Prostate gland (tissue), 2 donors: ENCODE measurements at regions not wholly inside any gene's neighbourhood (a gene's known extent, or its start where the extent isn't known, plus 50 kb on each side); places are given as distances from the start of the nearest gene placed in this dataset.

Experiments used
- POLR2A ChIP-seq: fragments of 450-650 bp; IDR thresholded peaks from one replicate; pipeline ENCODE4 v1.6.1; 2016; ENCODE audit warnings: antibody characterized with exemption, mild to moderate bottlenecking
- POLR2AphosphoS5 ChIP-seq: sonication (generic); formaldehyde crosslinking; IDR thresholded peaks from one replicate; pipeline ENCODE4 v1.6.1; 2017; ENCODE audit warnings: antibody characterized with exemption
- TF ChIP-seq, protein P1 (sequence below), 4 experiments: fragments of 200-600 bp in 2 of 4; fragments of 450-650 bp in 2 of 4; sonication (generic) in 2 of 4; IDR thresholded peaks; 1 replicate in 3 of 4; 2 replicates in 1 of 4; pipeline ENCODE4 v1.5.1; 2016 to 2019; ENCODE audit warnings: antibody characterized with exemption in 4 of 4, mild to moderate bottlenecking in 2 of 4, moderate library complexity in 2 of 4

DNA sequence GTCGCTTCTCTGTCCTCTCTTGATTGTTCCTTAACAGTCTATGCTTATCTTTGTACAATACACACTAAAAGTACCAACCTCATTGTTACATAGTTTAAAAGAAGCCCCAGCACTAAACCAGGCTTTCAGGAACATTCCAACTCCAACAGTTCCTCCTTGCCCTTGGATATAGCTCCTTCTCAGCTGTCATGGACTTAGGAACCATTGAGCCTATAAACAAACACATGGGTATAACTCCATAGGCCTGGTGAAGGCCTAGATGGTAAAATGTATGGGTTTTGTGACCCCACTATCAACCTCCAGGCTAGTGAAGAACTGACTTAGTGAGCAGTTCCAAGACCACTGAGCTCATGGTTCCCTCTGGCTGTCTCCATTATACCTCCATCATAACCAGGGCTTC, 74.8 kb upstream of the SLC39A10 start:
- TF ChIP-seq, protein P1, sequence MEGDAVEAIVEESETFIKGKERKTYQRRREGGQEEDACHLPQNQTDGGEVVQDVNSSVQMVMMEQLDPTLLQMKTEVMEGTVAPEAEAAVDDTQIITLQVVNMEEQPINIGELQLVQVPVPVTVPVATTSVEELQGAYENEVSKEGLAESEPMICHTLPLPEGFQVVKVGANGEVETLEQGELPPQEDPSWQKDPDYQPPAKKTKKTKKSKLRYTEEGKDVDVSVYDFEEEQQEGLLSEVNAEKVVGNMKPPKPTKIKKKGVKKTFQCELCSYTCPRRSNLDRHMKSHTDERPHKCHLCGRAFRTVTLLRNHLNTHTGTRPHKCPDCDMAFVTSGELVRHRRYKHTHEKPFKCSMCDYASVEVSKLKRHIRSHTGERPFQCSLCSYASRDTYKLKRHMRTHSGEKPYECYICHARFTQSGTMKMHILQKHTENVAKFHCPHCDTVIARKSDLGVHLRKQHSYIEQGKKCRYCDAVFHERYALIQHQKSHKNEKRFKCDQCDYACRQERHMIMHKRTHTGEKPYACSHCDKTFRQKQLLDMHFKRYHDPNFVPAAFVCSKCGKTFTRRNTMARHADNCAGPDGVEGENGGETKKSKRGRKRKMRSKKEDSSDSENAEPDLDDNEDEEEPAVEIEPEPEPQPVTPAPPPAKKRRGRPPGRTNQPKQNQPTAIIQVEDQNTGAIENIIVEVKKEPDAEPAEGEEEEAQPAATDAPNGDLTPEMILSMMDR (IDR thresholded peaks at IDR 0.05), result no peak
- TF ChIP-seq POLR2AphosphoS5 (no peak), POLR2A (no peak)
